Ramos (cell line): ENCODE measurements at regions not wholly inside any gene's neighbourhood (a gene's known extent, or its start where the extent isn't known, plus 50 kb on each side); places are given as distances from the start of the nearest gene placed in this dataset.

ENCODE experiments used
- in situ Hi-C: fragments of 300-500 bp; cut with MboI; formaldehyde crosslinking; loops from one replicate; pipeline ENCODE4 v1.14.3; 2022; ENCODE audit warnings: low sequenced_read_pairs; ENCODE audit not compliant: unreplicated experiment

GRCh38 chr11:131223198-131223991 lies 147.0 kb upstream of the NTM start:
- in situ Hi-C loops, result no loop called here

GRCh38 chr11:131228378-131228777 lies 142.0 kb upstream of the NTM start:
- in situ Hi-C loops, result no loop called here

- in situ Hi-C loops, result no loop called here
Observed at GRCh38 chr11:131229221-131229620, 141.2 kb upstream of the NTM start.

GRCh38 chr11:131231317-131231940 lies 139.0 kb upstream of the NTM start:
- in situ Hi-C loops, result no loop called here

- in situ Hi-C loops, result no loop called here
Observed at GRCh38 chr11:131232261-131232660, 138.2 kb upstream of the NTM start.

- in situ Hi-C loops, result no loop called here
Observed at GRCh38 chr11:131234221-131234620, 136.2 kb upstream of the NTM start.

GRCh38 chr11:131235328-131236298 lies 134.8 kb upstream of the NTM start:
- in situ Hi-C loops, result no loop called here

- in situ Hi-C loops, result no loop called here
Observed at GRCh38 chr11:131240421-131240820, 130.0 kb upstream of the NTM start.

GRCh38 chr11:131242476-131243000 lies 127.9 kb upstream of the NTM start:
- in situ Hi-C loops, result no loop called here

- in situ Hi-C loops, result no loop called here
Observed at GRCh38 chr11:131246156-131246555, 124.3 kb upstream of the NTM start.

GRCh38 chr11:131246663-131247062 lies 123.8 kb upstream of the NTM start:
- in situ Hi-C loops, result no loop called here

GRCh38 chr11:131248588-131248987 lies 121.8 kb upstream of the NTM start:
- in situ Hi-C loops, result no loop called here

GRCh38 chr11:131253142-131253655 lies 117.2 kb upstream of the NTM start:
- in situ Hi-C loops, result no loop called here

- in situ Hi-C loops, result no loop called here
Observed at GRCh38 chr11:131253656-131254151, 116.7 kb upstream of the NTM start.

GRCh38 chr11:131254254-131254653 lies 116.2 kb upstream of the NTM start:
- in situ Hi-C loops, result no loop called here

- in situ Hi-C loops, result no loop called here
Observed at GRCh38 chr11:131274233-131274632, 96.2 kb upstream of the NTM start.

- in situ Hi-C loops, result no loop called here
Observed at GRCh38 chr11:131275580-131275979, 94.8 kb upstream of the NTM start.

GRCh38 chr11:131278472-131278871 lies 91.9 kb upstream of the NTM start:
- in situ Hi-C loops, result no loop called here

- in situ Hi-C loops, result no loop called here
Observed at GRCh38 chr11:131279654-131280384, 90.6 kb upstream of the NTM start.
